Prostate gland (tissue), 2 donors: ENCODE measurements at regions not wholly inside any gene's neighbourhood (a gene's known extent, or its start where the extent isn't known, plus 50 kb on each side); places are given as distances from the start of the nearest gene placed in this dataset.

Source experiments
- CTCF ChIP-seq, 4 experiments: fragments of 200-600 bp in 2 of 4; fragments of 450-650 bp in 2 of 4; sonication (generic) in 2 of 4; IDR thresholded peaks; 1 replicate in 3 of 4; 2 replicates in 1 of 4; pipeline ENCODE4 v1.5.1; 2016 to 2019; ENCODE audit warnings: antibody characterized with exemption in 4 of 4, mild to moderate bottlenecking in 2 of 4, moderate library complexity in 2 of 4
- POLR2A ChIP-seq: fragments of 450-650 bp; IDR thresholded peaks from one replicate; pipeline ENCODE4 v1.6.1; 2016; ENCODE audit warnings: antibody characterized with exemption, mild to moderate bottlenecking

- TF ChIP-seq POLR2A (no peak), CTCF (IDR thresholded peaks at IDR 0.05) (no peak)
Observed at GRCh38 chr10:33573606-33574005, 239.1 kb upstream of the NRP1 start.
